ENCODE measurements at regions not wholly inside any gene's neighbourhood (a gene's known extent, or its start where the extent isn't known, plus 50 kb on each side); places are given as distances from the start of the nearest gene placed in this dataset.
"Not testable (repeated sequence)": the region's sequence is repeated elsewhere in the genome, so short reads cannot be mapped to it uniquely, and the experiment has no call there.

GRCh38 chr5:36392186-36392585 is 90.5 kb upstream of the RANBP3L start:
- DNase-seq: no peak

- no peak for DNase-seq
Observed at GRCh38 chr5:36392818-36393217, 91.1 kb upstream of the RANBP3L start.

- no peak for DNase-seq
Observed at GRCh38 chr5:36393656-36394428, 92.1 kb upstream of the RANBP3L start.

- DNase-seq: no peak
Observed at GRCh38 chr5:36395260-36395659, 93.6 kb upstream of the RANBP3L start.

- not testable (repeated sequence) for DNase-seq
Observed at GRCh38 chr5:36395947-36396346, 94.2 kb upstream of the RANBP3L start.

GRCh38 chr5:36396640-36397039 is 94.9 kb upstream of the RANBP3L start:
- no peak for DNase-seq

- DNase-seq: no peak
Observed at GRCh38 chr5:36397901-36398536, 96.3 kb upstream of the RANBP3L start.

GRCh38 chr5:36402512-36402906 is 100.8 kb upstream of the RANBP3L start:
- DNase-seq: no peak

GRCh38 chr5:36403632-36404311 is 102.1 kb upstream of the RANBP3L start:
- DNase-seq: no peak

GRCh38 chr5:36406023-36406422 is 104.3 kb upstream of the RANBP3L start:
- no peak for DNase-seq

GRCh38 chr5:36407396-36407795 is 105.7 kb upstream of the RANBP3L start:
- no peak for DNase-seq

- DNase-seq: not testable (repeated sequence)
Observed at GRCh38 chr5:36409711-36410110, 108.0 kb upstream of the RANBP3L start.

- DNase-seq: not testable (repeated sequence)
Observed at GRCh38 chr5:36410672-36411071, 109.0 kb upstream of the RANBP3L start.

- DNase-seq: no peak
Observed at GRCh38 chr5:36414869-36415282, 113.2 kb upstream of the RANBP3L start.

GRCh38 chr5:36416605-36417004 is 114.9 kb upstream of the RANBP3L start:
- no peak for DNase-seq

- no peak for DNase-seq
Observed at GRCh38 chr5:36417221-36417620, 115.5 kb upstream of the RANBP3L start.

- DNase-seq: no peak
Observed at GRCh38 chr5:36417668-36418067, 116.0 kb upstream of the RANBP3L start.

- no peak for DNase-seq
Observed at GRCh38 chr5:36418152-36418979, 116.7 kb upstream of the RANBP3L start.

- no peak for DNase-seq
Observed at GRCh38 chr5:36421256-36421655, 119.6 kb upstream of the RANBP3L start.

- no peak for DNase-seq
Observed at GRCh38 chr5:36422952-36423351, 121.2 kb upstream of the RANBP3L start.

- DNase-seq: no peak
Observed at GRCh38 chr5:36423578-36424307, 122.0 kb upstream of the RANBP3L start.

GRCh38 chr5:36426070-36426469 is 124.4 kb upstream of the RANBP3L start:
- DNase-seq: not testable (repeated sequence)

Data from central memory CD4-positive, alpha-beta T cell (primary cell).